Vagina (tissue), 2 donors: ENCODE measurements at regions not wholly inside any gene's neighbourhood (a gene's known extent, or its start where the extent isn't known, plus 50 kb on each side); places are given as distances from the start of the nearest gene placed in this dataset.

ENCODE experiments used
- CTCF ChIP-seq, 3 experiments: fragments of 450-650 bp in 2 of 3; fragments of 200-600 bp in 1 of 3; sonication (generic) in 1 of 3; IDR thresholded peaks; one replicate each; pipeline ENCODE4 v1.5.1; 2017 to 2019; ENCODE audit warnings: antibody characterized with exemption in 3 of 3, mild to moderate bottlenecking in 2 of 3, moderate library complexity in 2 of 3
- POLR2A ChIP-seq, 2 donors: fragments of 450-650 bp; IDR thresholded peaks; one replicate each; pipeline ENCODE4 v1.6.1; 2017; ENCODE audit warnings: antibody characterized with exemption in 2 of 2, mild to moderate bottlenecking in 2 of 2, moderate library complexity in 2 of 2
- POLR2AphosphoS5 ChIP-seq, 2 donors: sonication (generic); formaldehyde crosslinking; IDR thresholded peaks; one replicate each; pipeline ENCODE4 v1.9.0; 2017; ENCODE audit warnings: antibody characterized with exemption in 2 of 2, mild to moderate bottlenecking in 2 of 2, low read depth in 1 of 2; ENCODE audit not compliant: insufficient read depth in 1 of 2

DNA sequence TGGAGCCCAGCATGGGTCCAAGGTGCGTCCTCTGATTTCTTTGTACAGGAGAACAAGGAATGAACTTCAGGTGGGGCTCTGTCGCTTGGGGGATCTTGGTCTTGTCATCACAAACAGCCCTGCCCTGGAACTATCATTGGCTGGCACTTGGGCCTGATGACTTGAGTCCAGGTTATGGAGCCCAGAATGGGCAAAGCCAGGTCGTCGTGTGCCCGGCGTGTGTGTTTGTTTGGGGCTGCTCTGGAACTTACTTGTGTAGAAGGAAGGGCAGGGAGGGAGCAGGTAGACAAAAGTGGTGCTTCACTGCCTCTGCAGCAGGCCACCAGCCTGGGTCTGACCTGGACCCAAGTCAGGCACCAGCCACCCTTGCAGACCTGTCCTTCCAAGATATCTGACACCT, 306.3 kb upstream of the HS6ST1 start:
- TF ChIP-seq POLR2A (IDR thresholded peaks at IDR 0.05) (no peak), CTCF (IDR thresholded peaks at IDR 0.05) (no peak), POLR2AphosphoS5 (IDR thresholded peaks at IDR 0.05; ENCODE audit: insufficient read depth in 1 of 2, low read depth in 1 of 2) (no peak)
